Ascending aorta (tissue), 2 donors: ENCODE measurements at regions not wholly inside any gene's neighbourhood (a gene's known extent, or its start where the extent isn't known, plus 50 kb on each side); places are given as distances from the start of the nearest gene placed in this dataset.
A peak's percentile ranks its signal among the peaks of the same experiment; 100 is the strongest.

Experiments used
- DNase-seq, 2 donors: peaks; one replicate each; pipeline ENCODE4 v3.0.0-alpha.2; 2019; ENCODE audit warnings: low spot score in 2 of 2
- H3K27ac ChIP-seq, 2 donors: fragments of 200-600 bp; sonication (generic); one replicate each; pipeline ENCODE4 v1.5.1; 2016 to 2017; ENCODE audit warnings: mild to moderate bottlenecking in 1 of 2
- H3K27me3 ChIP-seq: fragments of 200-600 bp; sonication (generic); one replicate; pipeline ENCODE4 v1.5.1; 2017
- H3K36me3 ChIP-seq, 2 donors: fragments of 200-600 bp; sonication (generic); one replicate each; pipeline ENCODE4 v1.5.1; 2016
- H3K4me1 ChIP-seq, 2 donors: fragments of 200-600 bp; sonication (generic); one replicate each; pipeline ENCODE4 v1.5.1; 2016 to 2017; ENCODE audit warnings: mild to moderate bottlenecking in 1 of 2
- H3K4me3 ChIP-seq, 2 donors: fragments of 200-600 bp; sonication (generic); one replicate each; pipeline ENCODE4 v1.5.1; 2016 to 2017; ENCODE audit warnings: mild to moderate bottlenecking in 1 of 2
- H3K9me3 ChIP-seq, 2 donors: fragments of 200-600 bp; sonication (generic); one replicate each; pipeline ENCODE4 v1.5.1; 2016
- CTCF ChIP-seq, 3 experiments: fragments of 200-600 bp in 2 of 3; fragments of 450-650 bp in 1 of 3; sonication (generic) in 2 of 3; IDR thresholded peaks; one replicate each; pipeline ENCODE4 v1.5.1; 2016 to 2019; ENCODE audit warnings: antibody characterized with exemption in 3 of 3, mild to moderate bottlenecking in 1 of 3, moderate library complexity in 1 of 3
- intact Hi-C: fragments of 100-400 bp; cut with DNase I; formaldehyde crosslinking; loops from one replicate; pipeline ENCODE4 v1.15.1; 2023

- intact Hi-C loops: no loop called here
- TF ChIP-seq CTCF (IDR thresholded peaks at IDR 0.05): no peak
- DNase-seq: no peak
- H3K36me3 ChIP-seq: no peaks in the 10 kb centered on the region
- H3K4me1 ChIP-seq: peaks cover 0 to 22% of the 10 kb centered on the region in 2 donors
- no peaks in the 10 kb centered on the region for H3K27me3 ChIP-seq
- H3K9me3 ChIP-seq: no peaks in the 10 kb centered on the region
- H3K4me3 ChIP-seq: no peak overlapping the region
- no peak overlapping the region for H3K27ac ChIP-seq
These were observed 392.3 kb upstream of the TNP1 start for GRCh38 chr2:217252181-217252580.

DNA sequence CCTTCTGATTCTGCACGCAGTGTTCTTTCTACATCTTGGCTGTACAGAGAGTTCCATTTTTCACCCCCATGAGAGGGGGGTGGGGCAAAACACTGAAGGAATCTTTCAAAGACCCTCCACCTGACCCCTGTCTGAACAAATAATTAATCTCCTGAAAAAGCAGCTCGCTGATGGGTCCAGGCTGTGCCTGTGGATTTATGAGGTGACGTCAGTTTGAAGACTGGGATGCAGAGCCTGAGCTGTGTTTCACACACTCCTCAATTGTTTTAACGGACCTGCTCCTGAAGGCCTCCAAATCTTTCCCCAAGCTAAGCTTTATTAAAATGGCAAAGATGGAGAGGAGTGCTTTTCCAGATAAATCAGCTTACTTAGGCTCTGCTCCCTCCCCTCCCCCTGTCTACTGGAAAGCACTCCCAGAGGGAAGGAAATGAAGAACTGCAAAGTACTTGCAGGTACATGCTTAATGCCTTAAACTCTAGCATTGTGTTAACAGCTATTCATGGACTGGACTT, 390.2 kb upstream of the TNP1 start:
- intact Hi-C loops: no loop called here
- no peak for TF ChIP-seq CTCF (IDR thresholded peaks at IDR 0.05)
- Histone ChIP-seq H3K9me3 (no peaks in the 10 kb centered on the region), H3K4me1 (peaks cover 0 to 22% of the 10 kb centered on the region in 2 donors), H3K4me3 (no peak overlapping the region), H3K27me3 (no peaks in the 10 kb centered on the region), H3K36me3 (no peaks in the 10 kb centered on the region), H3K27ac (peak overlapping the region; percentile 13 to 30)
- no peak for DNase-seq

- H3K27ac ChIP-seq: peak overlapping the region; percentile 30 to 70
- intact Hi-C loops: no loop called here
- H3K9me3 ChIP-seq: no peaks in the 10 kb centered on the region
- DNase-seq: no peak
- no peaks in the 10 kb centered on the region for H3K36me3 ChIP-seq
- H3K4me1 ChIP-seq: peaks cover 0 to 22% of the 10 kb centered on the region in 2 donors
- no peak for TF ChIP-seq CTCF (IDR thresholded peaks at IDR 0.05)
- no peaks in the 10 kb centered on the region for H3K27me3 ChIP-seq
- H3K4me3 ChIP-seq: no peak overlapping the region
These were observed 389.5 kb upstream of the TNP1 start for GRCh38 chr2:217249121-217250012.

DNA sequence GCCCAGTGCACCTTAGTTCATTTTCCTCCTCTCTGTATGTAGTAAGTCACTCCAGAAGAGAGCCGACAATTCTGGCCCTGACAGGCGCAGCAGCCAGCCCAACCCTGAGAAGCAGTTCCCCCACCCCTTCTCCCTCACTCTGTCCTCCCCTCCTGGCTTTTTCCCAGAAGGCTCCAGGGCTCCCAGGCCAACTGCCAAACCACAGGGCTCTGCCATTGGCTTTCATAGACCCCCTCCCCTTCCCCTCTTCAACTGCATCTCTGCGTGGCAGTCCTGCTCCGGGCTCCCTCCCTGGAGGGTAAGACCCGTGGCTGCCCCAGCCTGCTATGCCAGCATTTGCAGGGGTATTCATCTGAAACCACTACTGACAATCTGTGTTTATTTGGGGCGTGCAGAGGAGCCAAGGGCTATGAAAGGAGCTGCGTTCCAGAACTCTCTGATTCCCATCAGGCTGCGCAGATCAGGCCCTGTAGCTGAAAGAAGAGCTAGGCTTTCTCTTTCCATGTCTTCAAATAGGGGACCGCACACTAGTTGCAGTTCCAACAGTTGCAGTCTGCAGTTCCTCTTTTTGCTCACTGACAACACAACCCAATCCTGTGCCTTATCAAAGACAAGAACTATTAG, 388.6 kb upstream of the TNP1 start:
- Histone ChIP-seq H3K27me3 (no peaks in the 10 kb centered on the region), H3K4me3 (peak overlapping the region in 1 of 2 donors; percentile 28), H3K36me3 (no peaks in the 10 kb centered on the region), H3K9me3 (no peaks in the 10 kb centered on the region), H3K4me1 (peaks cover 0 to 22% of the 10 kb centered on the region in 2 donors), H3K27ac (peak overlapping the region; percentile 67 to 70)
- intact Hi-C loops: no loop called here
- no peak for TF ChIP-seq CTCF (IDR thresholded peaks at IDR 0.05)
- DNase-seq: peak in 1 of 2 donors; percentile 73

DNA sequence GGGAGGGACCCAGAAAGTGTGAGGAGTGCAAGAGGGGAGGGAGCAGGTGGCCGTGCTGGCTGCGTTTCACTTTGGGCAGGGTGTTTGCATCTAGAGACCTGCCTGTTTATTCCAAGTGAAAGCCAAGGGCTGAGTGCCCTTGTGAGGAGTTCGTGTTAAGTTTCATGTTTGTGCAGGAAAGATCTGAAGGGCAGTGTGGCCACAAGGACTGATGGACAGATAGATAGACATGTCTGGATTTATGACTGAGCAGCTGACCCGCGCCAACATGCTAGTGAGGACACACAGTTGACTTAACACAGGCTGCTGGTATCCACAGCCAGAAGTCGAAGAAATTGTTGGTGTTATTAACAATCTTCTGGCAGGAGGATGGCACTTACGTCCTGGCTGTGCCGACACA, 387.6 kb upstream of the TNP1 start:
- intact Hi-C loops: no loop called here
- TF ChIP-seq CTCF (IDR thresholded peaks at IDR 0.05): no peak
- H3K36me3 ChIP-seq: no peaks in the 10 kb centered on the region
- no peak for DNase-seq
- H3K4me3 ChIP-seq: no peak overlapping the region
- H3K4me1 ChIP-seq: peaks cover 0 to 22% of the 10 kb centered on the region in 2 donors
- peak overlapping the region; percentile 67 to 70 for H3K27ac ChIP-seq
- H3K27me3 ChIP-seq: no peaks in the 10 kb centered on the region
- no peaks in the 10 kb centered on the region for H3K9me3 ChIP-seq
